HG03064 (cell line): ENCODE measurements at regions not wholly inside any gene's neighbourhood (a gene's known extent, or its start where the extent isn't known, plus 50 kb on each side); places are given as distances from the start of the nearest gene placed in this dataset.

Source experiments
- ATAC-seq: cut with Tn5 transposase; IDR thresholded peaks from one replicate; pipeline ENCODE4 v1.9.1; 2021; ENCODE audit warnings: low read depth; ENCODE audit not compliant: unreplicated experiment

DNA sequence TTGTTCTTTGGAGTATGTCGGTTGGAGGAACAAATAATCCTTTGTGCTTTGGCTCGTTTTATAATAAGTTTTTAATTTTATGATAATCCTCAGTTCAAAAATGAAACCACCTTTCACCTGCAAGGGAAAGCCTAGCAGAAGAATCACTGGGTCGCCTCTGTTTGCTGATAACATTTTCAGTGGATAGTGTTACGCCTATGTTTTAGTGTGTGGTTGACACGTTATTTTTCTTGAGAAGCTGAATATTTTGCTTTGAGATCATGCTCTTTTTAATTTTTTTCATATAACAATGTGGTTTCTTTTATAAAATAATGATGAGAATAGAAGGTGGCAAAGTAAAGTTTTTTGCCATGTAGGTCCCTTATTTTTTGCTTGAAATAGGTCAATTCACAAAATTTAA lies 172.7 kb upstream of the ZEB2 start:
- ATAC-seq, result no peak

DNA sequence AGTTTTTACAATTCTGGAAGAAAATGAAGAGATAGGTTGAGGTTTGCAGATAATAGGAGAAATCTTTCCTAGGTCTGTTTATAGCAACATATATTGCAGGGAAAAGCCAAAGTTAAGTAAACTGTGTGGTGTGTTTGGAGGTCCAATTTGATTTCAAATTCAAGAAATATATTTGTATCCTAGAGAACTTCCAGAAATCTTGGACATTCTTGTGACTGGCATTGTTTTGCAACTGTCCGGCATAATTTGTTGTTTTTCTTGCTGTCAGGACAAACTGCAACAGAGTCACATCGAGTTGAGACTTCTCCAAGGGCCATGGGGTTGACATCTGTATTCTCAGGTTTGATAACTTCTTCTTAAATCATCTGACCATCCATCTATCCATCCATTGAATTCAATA lies 170.9 kb upstream of the ZEB2 start:
- no peak for ATAC-seq

DNA sequence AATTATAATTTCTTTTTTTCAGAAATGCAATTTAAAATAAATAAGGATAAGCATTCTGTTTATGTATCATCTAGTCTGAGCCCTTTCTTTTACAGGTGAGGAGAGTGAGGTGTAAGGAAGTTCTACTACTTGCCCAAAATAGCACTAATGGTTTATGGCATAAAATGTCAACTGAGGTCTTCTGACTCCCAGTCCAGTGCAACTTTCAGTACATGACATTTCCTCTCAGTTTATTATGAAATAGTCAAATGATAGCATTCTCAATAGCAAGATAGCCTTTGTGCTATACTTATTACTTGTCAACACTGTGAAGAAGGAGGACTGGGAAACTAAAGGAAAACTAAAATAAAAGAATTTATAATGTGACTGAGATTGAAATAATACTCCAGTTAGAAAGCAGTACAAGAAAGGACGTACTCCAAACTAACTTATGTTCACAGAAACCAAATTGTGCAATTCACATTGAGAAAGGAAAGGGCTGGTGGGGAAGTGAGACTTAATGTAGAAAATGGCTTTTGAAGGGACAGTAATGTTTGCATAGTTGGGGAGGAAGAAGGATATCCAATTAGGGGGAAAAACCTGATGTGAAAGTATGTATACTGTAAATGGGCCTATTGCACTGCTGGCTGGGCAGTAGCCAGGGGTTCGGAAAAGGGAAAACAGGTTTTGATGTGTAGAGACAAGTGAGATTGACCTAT lies 166.7 kb upstream of the ZEB2 start:
- ATAC-seq, result no peak

DNA sequence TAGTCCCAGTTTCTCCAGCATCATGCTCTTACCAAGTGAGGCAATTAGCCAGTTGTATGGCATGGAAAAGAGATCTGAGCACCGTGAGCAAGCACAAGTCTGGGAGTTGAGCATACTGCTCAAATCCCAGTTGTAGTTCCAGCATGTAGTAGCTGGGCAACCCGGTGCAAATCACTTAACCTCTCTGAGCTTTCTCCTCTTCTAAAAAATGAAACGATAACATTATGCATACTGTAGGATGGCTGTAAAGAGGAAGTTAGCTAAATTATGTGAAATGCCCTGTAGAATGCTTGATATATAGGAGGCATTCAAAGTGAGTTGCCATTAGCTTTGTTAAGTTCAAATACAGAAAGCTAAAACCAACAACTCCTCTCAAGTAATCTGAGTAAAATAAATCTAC lies 164.0 kb upstream of the ZEB2 start:
- no peak for ATAC-seq

DNA sequence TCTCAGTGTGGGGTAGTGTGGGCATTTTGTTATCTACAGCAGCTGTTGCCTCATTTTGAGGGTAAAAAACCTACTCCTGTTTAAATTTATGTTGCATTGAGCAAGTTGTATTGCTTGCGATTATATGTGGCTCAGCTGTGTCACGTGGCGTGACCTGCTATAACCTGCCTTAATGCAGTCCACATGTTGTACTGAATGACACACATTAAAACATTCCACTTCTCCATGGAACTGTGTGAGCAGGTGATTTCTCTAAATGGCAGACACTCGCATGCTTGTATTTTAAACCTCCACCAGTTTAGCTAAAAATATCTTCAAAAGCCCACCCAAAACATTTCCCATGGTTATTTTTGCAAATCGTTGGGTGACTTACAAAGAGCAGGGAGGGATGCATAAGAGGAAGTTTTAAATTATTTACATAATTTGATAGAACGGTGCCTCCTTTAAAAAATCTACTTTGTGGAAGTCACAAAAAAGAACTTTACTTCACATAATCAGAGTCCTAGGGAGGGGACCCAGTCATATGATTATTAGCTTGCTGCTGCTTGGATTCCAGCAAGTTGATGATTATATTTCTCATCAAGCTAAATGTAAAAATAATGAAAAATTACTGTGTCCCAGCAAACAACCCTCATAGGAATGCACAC lies 163.3 kb upstream of the ZEB2 start:
- no peak for ATAC-seq

DNA sequence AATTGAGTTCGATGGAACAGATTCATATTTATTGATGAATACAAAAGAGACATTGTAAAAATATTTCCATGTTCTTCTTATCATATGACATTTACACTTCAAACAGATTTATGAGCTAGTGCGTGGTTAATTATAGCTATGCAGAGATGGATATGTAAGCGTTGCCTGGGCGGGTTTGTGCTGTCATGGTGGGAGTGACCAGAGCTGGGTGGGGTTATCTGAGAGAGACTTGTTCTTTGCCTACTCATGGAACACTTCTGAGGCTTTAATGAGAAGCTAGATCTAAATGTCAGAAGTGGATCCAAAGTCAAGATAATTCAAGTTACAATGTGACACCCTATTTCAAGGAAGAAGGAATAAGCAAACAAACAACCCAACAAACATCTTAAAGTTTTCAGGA lies 162.3 kb upstream of the ZEB2 start:
- ATAC-seq, result no peak

DNA sequence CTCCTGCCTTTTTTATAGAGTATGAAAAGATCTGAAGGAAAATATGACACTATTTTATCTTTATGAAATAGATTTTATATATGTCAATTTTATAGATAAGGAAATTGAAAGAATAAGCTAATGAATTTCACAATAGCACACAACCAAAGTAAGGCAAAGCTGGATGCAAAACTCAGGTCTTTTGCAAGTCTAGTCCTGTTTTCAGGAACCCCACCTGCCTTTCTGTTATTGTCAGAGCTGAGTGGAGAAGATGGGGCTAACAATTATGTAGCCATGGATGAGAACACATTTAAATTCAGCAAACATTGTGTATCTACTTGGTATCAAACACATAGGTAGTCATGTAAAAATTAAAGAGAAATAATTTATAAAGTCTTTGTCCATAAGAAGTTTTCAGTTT lies 161.5 kb upstream of the ZEB2 start:
- ATAC-seq, result no peak

DNA sequence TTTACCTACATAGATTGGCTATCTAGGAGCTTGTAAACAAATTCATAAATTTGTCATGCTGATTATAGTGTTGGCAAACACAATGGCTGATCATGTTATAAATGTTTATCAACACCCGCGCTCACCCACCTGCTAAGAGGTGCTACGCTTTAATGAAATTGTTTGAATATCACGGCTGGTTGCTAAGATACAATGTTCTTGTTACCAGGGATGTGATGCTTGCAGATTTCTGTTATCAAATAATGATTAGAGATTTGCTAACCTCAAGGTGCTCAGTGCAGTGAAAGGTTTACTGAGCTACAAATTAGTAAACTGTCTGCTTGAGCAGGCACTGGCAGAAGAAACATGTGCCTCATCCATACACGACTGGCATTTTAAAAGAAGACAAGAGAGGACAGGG lies 160.0 kb upstream of the ZEB2 start:
- no peak for ATAC-seq

DNA sequence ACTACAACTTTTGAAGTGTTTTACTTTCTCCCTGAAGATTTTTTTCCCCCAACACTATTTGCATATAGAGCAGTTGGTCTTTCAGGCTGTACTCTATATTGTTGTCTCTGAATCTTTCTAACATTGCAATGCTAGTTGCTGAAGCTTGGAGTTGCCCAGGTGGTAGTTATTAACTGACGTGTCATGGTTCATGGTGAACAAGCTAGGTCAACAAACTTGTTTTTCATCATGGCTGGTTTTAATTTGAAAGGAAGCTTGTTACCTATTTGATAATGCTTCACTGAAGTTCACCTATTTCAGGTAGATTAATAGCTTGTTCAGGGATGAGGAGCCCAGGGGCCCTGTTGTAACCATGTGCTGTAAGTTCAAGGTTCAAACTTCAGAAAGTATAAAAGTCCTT lies 158.8 kb upstream of the ZEB2 start:
- ATAC-seq, result no peak

DNA sequence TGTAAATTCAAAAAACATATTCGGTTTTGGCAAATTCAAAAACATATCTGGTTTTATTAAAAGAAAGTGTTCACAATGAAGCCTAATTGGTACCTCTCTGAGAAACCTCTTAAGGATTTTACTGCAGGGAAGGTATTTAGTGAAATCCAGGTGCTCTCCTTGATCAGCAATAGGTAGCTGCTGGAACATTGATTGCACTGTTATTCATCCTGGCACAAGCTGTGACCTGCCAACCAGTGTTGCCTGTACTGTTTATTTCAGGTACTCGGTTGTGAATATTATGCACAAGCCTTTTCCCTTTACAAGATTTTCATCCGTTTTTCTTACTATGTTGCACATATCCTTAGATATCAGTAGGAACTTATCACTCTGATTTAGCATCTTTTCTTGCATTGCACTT lies 155.8 kb upstream of the ZEB2 start:
- ATAC-seq, result no peak

DNA sequence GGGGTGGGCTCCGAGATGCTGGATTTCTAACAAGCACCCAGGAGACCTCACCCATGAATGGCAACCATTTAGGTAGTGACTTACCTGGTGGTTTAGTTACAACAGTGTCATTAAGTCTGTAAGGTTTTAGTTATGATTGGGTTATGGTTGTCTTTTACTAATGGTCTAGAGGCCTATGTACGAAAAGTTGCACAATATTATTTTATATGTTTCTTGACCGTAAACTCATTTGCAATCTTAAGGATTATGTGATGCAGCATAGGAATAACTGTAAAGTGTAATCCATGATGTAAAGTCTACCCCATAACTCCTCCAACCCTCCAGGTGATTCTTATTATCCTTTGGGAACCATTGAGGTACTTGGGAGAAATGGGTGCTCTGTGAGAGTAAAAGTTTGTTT lies 155.4 kb upstream of the ZEB2 start:
- ATAC-seq, result no peak

DNA sequence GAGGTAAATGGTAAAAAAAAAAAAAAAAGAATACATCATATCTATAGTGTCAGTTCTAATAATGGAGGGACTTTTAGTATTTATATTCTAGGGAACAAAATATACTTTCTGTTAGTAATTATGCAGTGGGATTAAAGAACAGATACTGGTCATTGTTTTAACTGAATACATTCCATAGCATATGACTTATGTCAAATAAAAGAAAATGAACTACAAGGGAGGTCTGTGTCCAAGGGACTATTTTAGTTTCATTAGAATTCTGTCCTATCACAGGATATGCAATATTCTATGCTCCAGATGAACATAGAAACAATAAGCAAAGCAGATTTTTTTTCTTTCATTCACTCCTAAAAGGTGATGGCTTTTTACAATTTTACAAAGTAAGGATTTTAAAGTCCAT lies 154.2 kb upstream of the ZEB2 start:
- no peak for ATAC-seq

DNA sequence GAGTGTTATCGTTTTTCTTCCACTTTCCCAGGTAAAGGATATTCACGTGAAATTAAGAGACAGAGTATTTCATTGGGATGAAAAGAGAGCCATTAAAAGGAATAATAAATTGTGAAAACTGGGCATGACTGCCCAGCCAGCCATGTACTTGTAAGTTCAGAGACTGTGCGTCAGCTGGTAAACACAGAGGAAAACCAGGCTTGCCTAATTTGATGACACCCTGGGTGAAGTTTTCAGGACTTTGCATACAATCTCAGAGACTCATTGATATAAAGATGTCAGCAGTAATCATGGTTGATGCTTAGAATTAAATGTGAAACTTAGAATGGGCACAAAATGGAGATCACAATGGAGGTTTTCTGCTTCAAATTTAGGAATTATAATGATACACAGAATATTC lies 153.5 kb upstream of the ZEB2 start:
- ATAC-seq, result no peak

DNA sequence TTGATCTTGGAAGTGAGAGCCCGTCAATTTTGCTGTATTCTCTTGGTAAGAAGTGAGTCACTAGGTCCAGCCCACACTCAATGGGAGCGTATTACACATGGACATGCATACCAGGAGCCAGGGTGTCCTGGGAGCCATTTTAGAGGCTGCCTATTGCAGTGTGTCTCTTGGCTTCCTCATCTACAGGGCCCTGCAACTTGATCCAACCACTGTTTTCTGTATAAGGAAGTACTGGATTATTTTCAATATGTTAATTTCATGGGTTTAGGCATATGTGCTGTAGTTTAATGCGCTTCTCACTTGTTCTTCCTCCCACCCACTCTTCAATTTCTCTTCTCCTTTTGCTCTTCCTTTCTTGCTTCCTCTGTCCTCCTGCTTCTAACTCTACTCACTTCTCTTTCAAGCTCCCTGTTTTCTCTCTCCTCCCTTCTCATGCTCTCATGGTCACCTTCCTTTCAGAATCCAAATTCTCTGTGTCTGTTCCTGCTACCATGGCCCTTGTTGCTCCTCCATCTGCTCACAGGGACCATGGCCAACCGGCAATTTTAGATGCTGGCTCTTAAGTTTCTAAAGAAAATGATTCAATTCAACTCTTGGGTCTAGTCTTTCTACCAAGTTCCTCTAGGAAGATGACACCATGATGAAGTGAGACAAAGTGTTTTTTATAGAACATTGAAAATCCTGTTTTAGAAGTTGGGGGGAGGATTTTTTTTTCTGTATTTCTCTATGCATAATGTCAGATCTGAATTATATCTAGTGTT lies 152.0 kb upstream of the ZEB2 start:
- ATAC-seq, result no peak

DNA sequence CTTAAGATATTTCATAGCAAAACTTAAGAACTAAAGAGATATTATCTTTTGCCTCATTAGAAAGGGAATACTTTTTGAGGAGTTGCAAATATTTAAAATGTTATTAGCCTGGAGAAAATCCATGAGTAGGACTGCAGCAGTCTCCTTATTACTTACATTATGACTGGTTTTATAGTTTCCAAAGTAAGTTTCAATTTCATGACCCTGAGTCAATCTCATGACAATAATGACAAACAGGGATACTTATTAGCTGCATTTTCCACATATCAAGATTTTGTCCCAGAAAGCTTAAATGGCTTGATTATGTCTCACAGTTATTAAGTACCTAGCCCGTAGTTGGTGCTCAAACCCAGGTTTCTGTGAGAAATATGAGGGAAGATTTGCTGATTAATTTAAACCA lies 150.8 kb upstream of the ZEB2 start:
- no peak for ATAC-seq

DNA sequence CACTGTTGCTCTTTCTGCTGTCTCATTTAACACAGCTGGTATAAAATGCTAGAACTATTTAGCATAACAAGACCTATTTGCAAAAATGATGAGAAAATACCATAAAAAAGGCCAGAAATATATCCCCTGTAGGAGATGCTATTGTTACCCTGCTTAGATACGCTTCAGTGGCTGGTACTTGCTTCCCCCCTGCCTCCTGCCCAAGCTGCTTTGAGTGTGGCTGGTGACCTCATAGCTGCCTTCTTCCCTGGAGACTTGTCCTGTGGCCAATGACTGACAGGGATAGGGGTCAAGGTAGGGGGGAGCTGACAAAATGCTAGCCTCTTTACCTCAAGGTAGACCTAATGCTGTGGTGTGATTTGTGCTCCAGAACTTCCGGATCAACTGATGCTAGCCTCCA lies 150.2 kb upstream of the ZEB2 start:
- ATAC-seq, result no peak

DNA sequence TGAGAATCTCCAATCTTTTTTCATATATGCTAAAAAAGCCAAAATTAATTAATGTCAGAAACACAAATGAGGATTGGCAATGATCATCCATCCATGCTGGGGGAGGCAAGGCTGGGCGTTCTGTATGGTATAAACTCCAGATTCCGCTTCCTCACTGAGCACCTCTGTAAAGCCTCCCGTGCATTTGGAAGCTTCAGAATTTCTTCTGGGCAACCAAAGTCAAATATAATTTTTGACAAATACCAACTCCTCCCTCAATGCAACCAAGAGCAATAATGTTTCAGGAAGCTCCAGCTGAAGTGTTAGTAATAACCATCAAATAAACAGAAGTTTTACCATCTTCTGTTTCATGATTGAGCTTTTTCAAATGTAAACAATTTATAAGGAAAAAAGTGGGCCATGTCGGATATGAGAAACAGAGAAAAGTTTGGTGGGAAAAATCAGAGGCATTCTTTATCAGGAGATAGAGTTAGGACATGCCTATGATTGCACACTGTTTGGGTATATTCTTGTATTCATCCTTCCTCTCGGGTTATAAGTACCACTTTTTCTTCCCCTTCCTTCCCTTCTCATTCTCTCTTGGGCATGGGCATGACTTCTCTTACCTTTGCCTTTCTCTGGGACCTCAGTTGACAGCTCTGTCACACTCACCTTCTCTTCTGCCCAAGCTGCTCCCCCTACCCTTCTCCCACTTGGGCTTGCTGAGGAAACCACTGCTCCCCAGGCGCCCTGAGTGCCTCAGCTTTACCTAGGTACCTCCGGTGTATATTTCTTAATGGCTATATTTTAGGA lies 149.5 kb upstream of the ZEB2 start:
- no peak for ATAC-seq

DNA sequence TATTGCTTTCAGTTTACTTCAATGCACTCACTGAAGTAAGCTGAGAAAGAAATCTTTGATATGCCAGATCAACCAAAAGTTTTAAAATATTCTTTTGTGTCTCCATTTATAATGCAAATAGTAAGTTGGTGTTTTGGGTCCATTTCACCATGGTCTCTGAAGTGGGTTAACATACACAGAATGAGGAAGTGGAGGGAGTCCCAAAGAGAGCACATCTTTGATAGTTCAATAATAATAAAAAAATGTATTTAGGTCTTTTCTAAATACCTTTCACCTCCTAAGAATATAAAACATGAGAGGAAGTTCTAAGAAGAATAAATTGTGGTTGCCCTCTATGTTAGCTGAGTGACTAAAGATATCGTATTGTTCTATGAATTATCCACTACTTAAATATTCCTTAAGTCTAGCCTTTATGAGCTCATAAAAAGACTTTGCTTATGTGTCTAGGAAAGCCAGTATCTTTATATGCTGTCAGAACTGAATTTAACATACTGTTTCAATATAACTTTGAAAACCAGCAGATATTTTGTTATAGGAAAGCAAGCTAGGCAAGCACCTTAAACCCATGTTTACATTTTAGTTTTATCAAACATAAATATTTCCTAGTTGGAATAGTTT lies 148.7 kb upstream of the ZEB2 start:
- ATAC-seq, result no peak

DNA sequence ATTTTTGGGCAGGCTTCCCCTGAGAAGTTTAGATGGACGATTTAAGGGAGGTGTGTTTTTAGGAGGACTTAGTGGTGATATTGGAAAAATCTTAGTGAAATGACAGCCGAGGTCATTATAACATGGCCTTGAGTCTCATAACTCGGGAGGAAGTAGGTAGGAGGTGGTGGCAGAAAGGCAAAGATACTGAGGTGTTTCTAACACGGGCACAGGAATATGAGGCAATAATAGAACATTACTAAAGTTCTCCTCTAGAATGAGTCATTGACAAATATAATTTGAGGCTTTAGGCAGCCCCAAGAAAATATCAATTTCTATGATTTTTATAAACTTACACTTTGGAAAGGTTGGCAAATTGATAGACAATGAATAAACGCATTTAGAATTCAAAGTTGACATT lies 146.1 kb upstream of the ZEB2 start:
- ATAC-seq, result no peak

DNA sequence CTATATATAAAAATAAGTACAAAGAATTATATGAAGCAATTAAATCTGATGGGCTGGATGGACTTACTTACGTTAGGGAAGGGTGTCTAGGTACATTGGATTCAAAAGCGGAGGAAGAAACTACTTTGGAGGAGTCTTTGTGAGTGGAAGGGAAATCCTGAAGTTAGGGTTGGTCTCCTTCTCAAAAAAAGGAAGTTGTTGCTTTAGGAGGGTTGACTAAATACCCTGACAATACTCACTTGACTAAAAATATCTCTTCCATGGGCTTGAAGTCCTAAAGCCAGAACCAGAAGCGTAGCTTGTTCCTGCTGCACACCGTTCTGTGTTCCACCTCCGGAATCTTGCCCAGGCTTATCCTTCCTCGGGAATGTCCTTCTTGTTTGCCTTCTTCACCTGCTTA lies 143.3 kb upstream of the ZEB2 start:
- no peak for ATAC-seq
